ENCODE measurements at regions not wholly inside any gene's neighbourhood (a gene's known extent, or its start where the extent isn't known, plus 50 kb on each side); places are given as distances from the start of the nearest gene placed in this dataset.

- ChIA-PET POLR2A (no interaction called here), CTCF (no interaction called here)
- Histone ChIP-seq H3K9me3 (ENCODE audit: control insufficient read depth, insufficient read depth, low read length) (peaks cover 42% of the 10 kb centered on the region), H3K27ac (ENCODE audit: low read depth, low read length) (no peak overlapping the region), H3K4me3 (ENCODE audit: low read depth, low read length) (no peak overlapping the region), H3K27me3 (ENCODE audit: control insufficient read depth, insufficient read depth, low read length) (no peaks in the 10 kb centered on the region)
- DNase-seq (ENCODE audit: low read depth, low spot score): no peak
- TF ChIP-seq CTCF (IDR thresholded peaks at IDR 0.05; ENCODE audit: low read depth, low read length): no peak
Measured at GRCh38 chr5:2111569-2112105, 228.9 kb upstream of the IRX4 start.

GRCh38 chr5:2110934-2111462, 228.3 kb upstream of the IRX4 start:
- TF ChIP-seq CTCF (IDR thresholded peaks at IDR 0.05; ENCODE audit: low read depth, low read length): no peak
- CTCF ChIA-PET: no interaction called here

GRCh38 chr5:2110137-2110933, 227.6 kb upstream of the IRX4 start:
- TF ChIP-seq CTCF (IDR thresholded peaks at IDR 0.05; ENCODE audit: low read depth, low read length): no peak
- no peak for DNase-seq (ENCODE audit: low read depth, low spot score)
- Histone ChIP-seq H3K27me3 (ENCODE audit: control insufficient read depth, insufficient read depth, low read length) (no peaks in the 10 kb centered on the region), H3K9me3 (ENCODE audit: control insufficient read depth, insufficient read depth, low read length) (peaks cover 36% of the 10 kb centered on the region), H3K4me3 (ENCODE audit: low read depth, low read length) (no peak overlapping the region), H3K27ac (ENCODE audit: low read depth, low read length) (no peak overlapping the region)
- CTCF ChIA-PET: no interaction called here
- POLR2A ChIA-PET: no interaction called here

More at GRCh38 chr5:2110934-2111462, 228.3 kb upstream of the IRX4 start:
- Histone ChIP-seq H3K27me3 (ENCODE audit: control insufficient read depth, insufficient read depth, low read length) (no peaks in the 10 kb centered on the region), H3K9me3 (ENCODE audit: control insufficient read depth, insufficient read depth, low read length) (peaks cover 37% of the 10 kb centered on the region), H3K27ac (ENCODE audit: low read depth, low read length) (no peak overlapping the region), H3K4me3 (ENCODE audit: low read depth, low read length) (no peak overlapping the region)
- POLR2A ChIA-PET: no interaction called here
- no peak for DNase-seq (ENCODE audit: low read depth, low spot score)

GRCh38 chr5:2109566-2109965, 226.8 kb upstream of the IRX4 start:
- Histone ChIP-seq H3K4me3 (ENCODE audit: low read depth, low read length) (no peak overlapping the region), H3K9me3 (ENCODE audit: control insufficient read depth, insufficient read depth, low read length) (peaks cover 34% of the 10 kb centered on the region), H3K27me3 (ENCODE audit: control insufficient read depth, insufficient read depth, low read length) (no peaks in the 10 kb centered on the region), H3K27ac (ENCODE audit: low read depth, low read length) (no peak overlapping the region)
- DNase-seq (ENCODE audit: low read depth, low spot score): no peak
- ChIA-PET CTCF (no interaction called here), POLR2A (no interaction called here)
- TF ChIP-seq CTCF (IDR thresholded peaks at IDR 0.05; ENCODE audit: low read depth, low read length): no peak

GRCh38 chr5:2106721-2107120, 224.0 kb upstream of the IRX4 start:
- TF ChIP-seq CTCF (IDR thresholded peaks at IDR 0.05; ENCODE audit: low read depth, low read length): no peak
- ChIA-PET CTCF (no interaction called here), POLR2A (no interaction called here)
- H3K4me3 ChIP-seq (ENCODE audit: low read depth, low read length): no peak overlapping the region
- H3K9me3 ChIP-seq (ENCODE audit: control insufficient read depth, insufficient read depth, low read length): peaks cover 34% of the 10 kb centered on the region
- no peak for DNase-seq (ENCODE audit: low read depth, low spot score)
- H3K27ac ChIP-seq (ENCODE audit: low read depth, low read length): no peak overlapping the region
- H3K27me3 ChIP-seq (ENCODE audit: control insufficient read depth, insufficient read depth, low read length): no peaks in the 10 kb centered on the region
